HG02759 (cell line): ENCODE measurements at regions not wholly inside any gene's neighbourhood (a gene's known extent, or its start where the extent isn't known, plus 50 kb on each side); places are given as distances from the start of the nearest gene placed in this dataset.
"Not testable (repeated sequence)": the region's sequence is repeated elsewhere in the genome, so short reads cannot be mapped to it uniquely, and the experiment has no call there.

ENCODE experiments used
- ATAC-seq: cut with Tn5 transposase; IDR thresholded peaks from one replicate; pipeline ENCODE4 v1.9.1; 2021; ENCODE audit warnings: mild to moderate bottlenecking, moderate library complexity; ENCODE audit not compliant: unreplicated experiment

DNA sequence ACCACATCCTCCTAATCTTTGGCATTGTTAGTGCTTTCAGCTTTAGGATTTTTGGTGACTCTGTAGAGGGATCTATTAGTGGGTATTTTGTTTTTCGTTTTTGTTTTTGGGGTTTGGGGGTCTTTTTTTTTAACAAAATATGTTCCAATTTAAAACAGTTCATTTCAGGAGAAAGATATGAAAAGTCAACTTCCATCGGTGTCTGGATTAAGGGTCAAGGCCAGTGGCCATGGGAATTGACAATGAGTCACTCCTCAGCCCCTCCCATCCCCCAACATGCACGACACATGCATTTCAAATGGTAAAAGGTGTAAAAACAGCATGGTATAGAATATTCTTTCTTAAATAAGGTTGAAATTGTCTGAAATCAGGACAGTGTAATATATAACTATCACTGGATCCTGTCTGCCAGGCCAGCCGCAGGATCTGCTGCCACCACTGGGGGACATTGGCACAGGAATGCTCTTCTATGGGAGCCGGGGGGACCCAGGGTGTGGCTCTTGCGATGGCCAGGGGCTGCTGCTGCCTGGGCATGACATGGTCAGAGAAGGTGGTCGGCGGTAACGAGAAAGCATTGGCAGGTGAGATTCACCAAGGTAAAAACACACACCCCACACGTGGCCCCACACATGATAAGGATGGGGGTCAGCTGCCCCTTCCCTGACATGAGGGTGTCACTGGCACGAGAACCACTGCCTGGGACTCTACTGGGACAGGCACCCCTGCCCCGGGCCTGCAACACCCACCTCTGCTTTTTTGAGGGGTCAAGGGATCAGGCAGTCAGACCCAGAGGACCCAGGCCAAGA is 126.2 kb upstream of the KCTD7 start:
- ATAC-seq: no peak

DNA sequence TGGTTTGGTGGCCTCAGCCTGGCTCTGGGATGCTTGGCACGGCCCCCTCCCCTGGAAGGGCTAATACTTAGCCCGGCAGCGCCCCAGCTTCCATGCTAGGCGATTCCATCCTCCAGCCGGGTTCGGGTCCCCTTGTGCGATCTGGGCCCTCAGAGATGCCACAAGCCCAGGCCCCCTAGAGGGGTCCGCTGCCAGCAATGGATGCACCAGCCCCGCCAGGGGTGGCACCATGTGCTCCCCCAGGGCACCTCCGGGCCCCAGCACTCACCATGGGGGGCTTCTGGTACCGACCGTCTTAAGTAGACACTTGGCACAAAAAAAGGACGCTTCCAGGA is 125.7 kb upstream of the KCTD7 start:
- ATAC-seq: no peak

DNA sequence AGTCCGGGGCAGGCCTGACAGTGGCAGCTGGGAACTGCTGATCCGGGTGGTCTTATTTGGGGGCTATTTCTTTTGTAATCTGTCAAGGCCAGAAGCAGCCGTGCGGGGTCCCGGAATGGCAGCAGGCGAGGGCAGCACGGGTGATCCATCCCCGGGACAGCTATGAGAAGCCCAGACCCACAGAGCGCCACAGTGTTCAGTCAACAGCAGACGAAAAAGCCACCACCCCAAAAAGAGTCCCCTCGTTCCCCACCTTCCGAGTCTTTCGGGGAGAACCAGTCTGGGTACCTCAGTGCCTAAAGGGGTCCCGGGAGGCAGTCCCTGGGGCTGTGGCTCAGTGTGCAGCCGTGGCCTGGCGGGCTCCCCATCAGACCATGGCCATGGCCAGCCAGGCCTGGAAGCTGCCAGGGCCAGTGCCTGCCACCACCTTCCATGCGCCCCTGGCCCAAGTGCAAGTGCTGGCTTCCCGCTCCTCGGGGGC is 125.1 kb upstream of the KCTD7 start:
- no peak for ATAC-seq

DNA sequence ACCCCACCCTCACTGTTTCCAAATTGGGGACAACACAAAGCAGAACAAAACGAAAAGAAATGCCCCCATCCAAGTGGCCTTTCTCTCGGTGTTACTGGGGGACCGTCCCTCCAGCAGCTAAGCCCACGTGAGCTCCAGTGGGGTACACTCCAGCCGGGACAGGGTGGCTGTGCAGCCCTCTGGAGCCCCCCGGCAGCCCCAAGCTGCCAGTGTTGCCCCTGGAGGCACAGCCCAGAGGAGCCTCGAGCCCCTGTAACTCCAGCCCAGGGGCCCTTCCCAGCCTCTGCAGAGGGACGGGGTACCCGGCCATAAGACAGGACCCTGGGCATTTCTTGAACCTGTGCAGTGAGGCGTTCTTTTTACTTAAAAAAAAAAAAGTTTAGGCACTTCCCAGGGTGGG is 124.5 kb upstream of the KCTD7 start:
- ATAC-seq: no peak

DNA sequence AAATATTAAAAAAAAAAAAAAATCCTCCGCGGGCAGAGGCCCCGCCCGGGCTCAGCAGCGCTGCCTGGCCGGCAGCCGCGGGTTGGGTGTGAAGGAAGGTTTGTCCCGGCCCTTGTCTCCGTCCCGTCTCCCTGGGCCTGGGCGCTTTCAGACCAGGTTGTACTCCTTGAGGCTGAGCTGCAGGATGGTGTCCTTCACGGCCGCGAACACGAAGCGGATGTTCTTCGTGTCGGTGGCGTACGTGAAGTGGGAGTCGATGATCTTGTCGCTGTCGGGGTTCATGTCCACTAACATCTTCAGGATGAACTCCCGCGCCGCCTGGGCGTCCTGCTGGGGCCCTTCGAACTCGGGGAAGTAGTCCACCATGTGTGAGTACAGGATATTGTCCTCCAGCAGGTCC is 123.7 kb upstream of the KCTD7 start:
- ATAC-seq: no peak

DNA sequence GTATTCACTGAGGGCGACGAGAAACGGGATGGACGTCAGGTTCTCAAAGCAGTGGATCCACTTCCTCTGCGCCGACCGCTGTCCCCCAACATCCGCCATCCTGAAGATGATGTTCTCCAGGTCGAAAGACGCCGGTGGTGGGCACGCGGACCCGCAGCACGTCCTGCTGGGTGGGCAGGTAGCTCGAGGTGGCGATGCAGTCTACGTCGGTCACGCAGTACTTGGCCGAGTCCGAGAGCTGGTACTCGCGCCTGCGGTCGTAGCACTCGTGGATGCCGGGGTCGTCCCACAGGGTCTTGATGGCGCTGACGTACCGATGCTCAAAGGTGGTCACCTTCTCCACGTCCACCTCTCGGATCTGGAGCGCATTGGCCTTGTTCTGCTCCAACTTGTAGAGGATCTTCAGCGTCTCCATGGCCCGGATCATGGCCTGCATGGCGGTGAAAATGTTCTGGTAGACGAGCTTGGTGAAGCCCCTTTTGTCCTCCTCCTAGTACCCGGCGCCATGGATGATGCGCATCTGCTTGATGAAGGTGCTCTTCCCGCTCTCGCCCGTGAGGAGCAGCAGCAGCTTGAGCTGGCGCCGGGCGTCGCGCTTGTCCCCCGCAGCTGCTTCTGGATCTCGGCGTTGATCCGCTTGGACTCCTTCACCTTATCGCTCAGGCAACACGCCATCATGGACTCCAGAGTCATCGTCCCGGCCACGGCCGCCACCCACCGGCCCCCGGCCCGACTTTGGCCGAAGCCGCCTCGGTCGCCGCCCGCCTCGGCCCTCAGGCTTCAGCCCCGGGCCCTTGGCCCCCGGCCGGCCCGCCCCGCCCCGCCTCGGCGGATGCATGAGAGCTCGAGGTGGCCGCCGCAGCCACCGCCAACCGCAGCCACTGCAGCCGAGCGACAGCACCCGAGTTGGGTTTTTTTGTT is 122.9 kb upstream of the KCTD7 start:
- no peak for ATAC-seq

DNA sequence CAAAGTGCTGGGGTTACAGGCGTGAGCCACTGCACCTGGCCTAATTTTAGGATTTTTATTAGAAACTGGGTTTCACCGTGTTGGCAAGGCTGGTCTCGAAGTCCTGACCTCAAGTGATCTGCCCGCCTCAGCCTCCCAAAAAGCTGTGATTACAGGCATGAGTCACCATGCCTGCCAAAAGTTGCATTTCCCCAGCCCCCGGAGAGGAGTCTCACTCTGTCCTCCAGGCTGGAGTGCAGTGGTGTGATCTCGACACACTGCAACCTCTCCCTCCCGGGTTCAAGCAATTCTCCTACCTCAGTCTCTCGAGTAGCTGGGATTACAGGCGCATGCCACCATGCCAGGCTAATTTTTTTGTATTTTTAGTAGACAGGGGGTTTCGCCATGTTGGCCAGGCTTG is 122.0 kb upstream of the KCTD7 start:
- not testable (repeated sequence) for ATAC-seq

DNA sequence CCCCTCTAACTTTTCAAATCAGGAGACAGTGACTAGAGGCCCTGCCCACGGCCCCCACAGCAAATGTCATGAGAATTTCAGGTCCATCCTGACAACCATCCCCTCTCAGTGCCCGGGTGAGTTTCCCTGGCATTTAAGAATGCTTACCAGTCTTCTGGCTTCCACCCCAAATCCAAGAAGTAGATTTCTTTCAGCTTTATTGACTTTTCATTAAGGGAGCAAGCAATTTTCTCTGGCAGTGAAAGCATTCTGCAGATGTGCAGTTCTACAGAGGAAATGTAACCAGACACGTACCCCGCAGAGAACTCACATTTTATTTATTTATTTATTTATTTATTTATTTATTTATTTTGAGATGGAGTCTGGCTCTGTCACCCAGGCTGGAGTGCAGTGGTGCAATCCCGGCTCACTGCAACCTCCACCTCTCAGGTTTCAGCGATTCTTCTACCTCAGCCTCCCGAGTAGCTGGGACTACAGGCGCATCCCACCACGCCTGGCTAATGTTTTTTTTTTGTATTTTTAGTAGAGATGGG is 120.9 kb upstream of the KCTD7 start:
- ATAC-seq: no peak

DNA sequence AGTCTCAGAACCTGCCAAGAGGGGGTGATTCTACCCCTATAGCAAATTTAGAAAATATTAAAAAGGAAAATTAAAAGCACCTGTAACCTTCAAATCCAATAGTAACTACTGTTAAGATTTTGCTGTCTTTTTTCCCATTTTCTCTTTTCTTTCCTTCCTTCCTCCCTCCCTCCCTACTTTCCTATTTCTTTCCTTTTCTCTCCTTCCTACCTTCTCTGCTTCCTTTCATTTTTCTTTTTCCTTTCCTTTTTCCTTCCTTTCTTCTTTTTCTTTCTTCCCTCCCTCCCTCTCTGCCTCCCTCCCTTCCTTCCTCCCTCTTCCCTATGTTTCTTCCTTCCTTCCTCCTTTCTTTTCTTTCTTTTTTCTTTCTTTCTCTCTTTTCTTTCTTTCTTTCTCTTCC is 120.2 kb upstream of the KCTD7 start:
- ATAC-seq: no peak

DNA sequence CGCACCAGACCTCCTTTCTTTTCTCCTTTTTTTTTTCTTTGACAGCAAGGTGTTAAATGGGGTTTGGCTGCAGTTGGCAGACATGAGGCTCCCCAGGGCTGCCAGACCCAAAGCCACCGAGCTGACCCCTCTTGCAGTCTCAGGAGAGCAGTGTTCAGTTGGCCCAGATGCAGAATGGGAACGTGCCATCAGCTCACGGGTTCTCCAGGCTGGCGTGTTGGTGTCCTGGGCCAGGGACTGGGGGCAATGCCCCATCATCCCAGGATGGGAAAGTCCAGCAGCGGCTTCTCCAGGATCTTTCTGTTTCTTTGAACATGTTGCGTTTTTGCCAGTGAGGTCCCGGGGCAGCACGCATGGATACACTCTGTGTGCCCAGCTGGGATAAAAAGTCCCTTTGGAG is 114.6 kb upstream of the KCTD7 start:
- no peak for ATAC-seq

DNA sequence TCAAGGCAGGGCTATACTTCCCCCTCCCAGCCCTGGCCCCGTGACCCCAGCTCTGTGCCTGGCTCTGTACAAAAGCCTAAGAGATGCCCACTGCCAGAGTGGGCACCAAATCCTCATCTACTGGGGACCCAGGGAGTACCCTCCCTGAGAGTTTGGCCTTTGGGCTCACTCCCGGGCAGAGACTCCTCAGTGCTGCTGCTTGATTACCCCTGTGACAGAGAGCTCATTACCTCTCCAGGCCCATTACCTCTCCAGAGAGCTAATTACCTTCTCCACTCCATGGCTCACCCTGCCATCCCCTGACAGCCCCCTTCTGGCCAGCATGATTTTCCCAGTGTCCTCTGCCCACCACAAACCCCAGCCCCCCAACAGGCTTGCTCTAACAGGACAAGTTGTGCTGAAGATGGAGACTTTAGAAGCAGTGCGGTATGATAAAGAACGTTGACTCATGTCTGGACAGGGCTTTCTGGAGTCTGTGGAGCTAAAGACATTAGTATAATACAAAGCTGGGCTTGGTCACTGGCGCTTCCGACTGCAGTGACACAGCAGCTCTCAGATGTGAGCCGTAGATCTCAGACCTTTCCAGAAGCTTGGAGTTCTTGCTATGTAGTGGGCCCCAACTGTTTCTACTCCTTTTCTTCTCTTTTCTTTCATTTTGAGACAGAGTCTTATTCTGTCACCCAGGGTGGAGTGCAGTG is 111.3 kb upstream of the KCTD7 start:
- no peak for ATAC-seq

DNA sequence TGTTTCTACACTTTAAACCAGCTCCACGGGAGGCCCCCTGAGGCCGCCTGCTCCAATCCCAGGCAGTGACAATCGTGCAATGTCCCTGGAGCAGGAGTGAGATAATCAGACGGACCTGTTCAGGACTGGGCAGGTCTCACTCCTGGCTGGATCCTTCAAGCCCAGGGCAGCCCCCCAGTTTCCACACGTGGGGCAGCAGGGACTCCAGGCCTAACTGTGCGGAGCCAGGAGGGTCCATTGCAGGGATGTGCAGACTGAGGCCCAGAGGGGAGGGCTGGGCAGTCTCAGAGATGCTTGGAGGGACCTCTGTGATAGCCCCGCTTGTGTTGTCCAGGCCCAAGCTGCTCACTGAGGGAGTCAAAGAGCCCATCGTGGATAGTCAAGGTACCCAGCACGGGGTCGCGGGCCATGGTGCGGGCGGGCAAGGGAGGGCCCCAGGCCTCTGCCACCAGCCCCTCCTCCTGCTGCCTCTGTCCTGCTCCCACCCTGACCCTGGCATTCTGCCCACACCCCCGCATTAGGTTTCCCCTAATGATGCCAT is 110.5 kb upstream of the KCTD7 start:
- ATAC-seq: no peak

DNA sequence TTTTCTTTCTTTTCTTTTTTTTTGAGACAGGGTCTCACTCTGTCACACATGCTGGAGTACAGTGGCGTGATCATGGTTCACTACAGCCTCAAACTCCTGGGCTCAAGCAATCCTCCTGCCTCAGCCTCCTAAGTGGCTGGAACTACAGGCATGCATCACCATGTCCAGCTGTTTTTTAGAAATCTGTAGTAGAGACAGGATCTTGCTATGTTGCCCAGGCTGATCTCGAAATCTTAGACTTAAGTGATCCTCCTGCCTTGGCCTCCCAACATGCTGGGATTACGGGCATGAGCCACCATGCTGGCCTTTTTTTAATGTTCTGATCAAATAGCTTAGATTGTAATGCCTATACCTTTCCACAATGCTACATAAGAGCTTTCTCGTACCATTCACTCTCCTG is 107.0 kb upstream of the KCTD7 start:
- no peak for ATAC-seq

DNA sequence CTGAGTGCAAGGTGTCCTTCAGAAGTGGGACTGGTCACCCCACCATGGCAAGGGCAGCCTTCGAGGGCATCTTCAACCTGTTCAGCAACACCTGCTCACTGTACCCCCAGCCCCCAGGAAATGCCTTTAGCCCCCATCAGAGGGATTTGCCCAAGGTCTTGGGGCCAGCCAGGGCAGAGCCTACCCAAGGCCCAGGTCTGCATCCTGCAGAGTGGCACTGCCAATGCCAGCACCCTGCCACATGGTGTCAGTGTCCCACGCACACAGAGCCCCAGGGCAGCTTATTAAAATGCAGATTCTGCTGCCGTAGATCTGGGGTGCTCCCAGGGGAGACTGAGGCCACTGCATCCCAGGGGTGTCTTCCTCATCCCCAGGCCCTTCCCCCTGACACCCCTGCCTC is 106.2 kb upstream of the KCTD7 start:
- no peak for ATAC-seq

DNA sequence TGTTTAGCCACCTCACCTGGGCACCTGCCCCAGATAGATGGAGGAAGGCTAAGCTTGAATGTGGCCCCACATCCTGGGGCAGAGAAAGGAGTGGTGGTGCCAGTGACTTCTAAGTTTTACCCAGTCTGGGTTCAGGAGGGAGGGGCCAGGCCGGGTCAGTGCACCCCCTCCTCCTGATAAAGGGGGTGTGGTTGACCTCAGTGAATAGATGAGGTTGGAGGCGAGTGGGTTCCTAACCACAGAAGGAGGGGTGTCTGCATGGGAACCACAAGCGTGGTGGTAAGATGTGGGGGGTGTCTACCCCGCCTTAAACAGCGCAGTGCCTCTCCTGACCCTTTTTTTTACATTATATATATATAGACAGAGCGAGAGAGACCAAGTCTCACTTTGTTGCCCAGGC is 105.3 kb upstream of the KCTD7 start:
- no peak for ATAC-seq

DNA sequence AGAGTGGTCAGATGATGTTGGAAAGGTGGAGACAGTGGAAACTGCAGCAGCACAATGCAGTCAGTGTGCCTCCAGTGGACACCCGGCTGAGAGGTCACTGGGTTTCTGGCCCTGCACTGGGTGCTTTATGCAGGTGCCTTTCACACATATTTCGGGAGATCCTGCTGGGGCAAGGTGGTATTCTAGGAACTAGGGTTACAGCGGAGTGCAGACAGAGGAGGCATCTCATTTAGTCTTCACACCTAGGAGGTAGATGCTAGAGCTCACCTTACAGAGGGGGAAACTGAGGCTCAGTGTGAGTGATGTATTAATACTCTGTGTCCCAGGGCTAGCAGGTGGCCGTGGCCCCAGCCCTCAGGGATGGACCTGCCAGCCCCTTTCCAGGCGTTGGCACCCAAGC is 103.9 kb upstream of the KCTD7 start:
- no peak for ATAC-seq

DNA sequence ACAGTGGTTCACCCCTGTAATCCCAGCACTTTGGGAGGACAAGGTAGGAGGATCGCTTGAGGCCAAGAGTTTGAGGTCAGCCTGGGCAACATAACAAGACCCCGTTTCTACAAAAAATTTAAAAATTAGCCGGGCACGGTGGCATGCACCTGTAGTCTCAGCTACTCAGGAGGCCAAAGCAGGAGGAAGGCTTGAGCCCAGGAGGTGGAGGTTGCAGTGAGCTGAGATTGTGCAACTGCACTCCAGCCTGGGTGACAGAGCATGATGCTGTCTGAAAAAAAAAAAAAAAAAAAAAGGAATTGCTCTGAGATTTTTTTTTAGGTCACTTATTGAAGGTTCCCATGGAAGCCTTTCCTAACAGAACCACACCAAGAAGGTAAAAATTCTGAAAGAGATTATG is 101.9 kb upstream of the KCTD7 start:
- ATAC-seq: not testable (repeated sequence)

DNA sequence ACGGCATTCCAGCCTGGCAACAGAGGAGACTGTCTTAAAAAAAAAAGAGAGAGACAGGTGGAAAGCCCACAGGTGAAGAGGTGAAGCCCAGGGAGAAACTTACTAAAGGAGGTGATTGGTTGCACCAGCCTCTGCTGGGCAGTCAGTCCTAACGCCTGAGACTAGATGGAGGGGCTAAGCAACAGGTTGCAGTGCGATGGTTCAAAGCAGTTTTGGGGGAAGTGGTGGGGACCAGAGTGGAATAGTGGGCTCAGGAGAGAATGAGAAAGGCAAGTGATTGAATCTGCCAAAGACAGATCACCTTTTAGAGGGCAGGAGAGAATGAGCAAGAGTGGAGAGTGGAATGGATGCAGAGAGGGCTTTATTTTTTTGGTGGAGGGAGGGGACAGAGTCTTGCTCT is 100.0 kb upstream of the KCTD7 start:
- ATAC-seq: no peak

DNA sequence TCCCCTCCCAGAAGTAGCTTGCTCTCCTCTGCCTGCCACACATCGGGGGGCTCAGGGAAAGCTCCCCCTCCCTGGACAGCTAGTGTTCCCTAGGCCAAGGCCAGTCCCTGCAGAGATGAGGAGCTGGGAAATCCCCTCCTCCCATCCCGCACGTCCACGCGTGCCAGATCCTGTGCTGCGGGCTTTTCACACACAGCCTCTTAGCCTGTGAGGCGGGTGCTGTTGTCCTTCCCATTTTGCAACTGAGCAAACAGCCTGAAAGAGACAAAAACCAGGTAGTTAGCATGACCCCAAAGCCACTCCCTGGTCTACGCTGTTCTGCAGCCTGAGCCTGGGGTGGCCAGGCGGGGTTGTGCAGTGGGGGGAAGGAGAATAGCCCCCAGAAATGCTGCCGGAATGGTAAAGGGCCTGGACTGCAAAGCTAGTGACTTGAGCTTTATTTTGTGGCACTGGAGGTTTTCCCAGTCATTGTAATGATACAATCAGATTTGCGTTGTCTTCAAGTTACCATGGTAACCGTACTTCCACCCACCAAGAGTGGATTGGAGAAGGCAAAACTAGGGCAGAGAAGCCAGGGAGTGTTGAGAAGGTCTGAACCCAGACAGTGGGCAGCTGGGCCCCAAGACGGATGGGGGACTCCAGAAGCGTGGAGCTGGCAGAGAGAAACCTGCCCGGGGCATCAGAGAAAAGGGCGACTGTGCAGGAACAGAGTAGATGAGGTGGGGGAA is 98.6 kb upstream of the KCTD7 start:
- ATAC-seq: no peak
